Caco-2 (cell line): ENCODE measurements at regions not wholly inside any gene's neighbourhood (a gene's known extent, or its start where the extent isn't known, plus 50 kb on each side); places are given as distances from the start of the nearest gene placed in this dataset.
"Not testable (repeated sequence)": the region's sequence is repeated elsewhere in the genome, so short reads cannot be mapped to it uniquely, and the experiment has no call there.

Experiments
- BruUV-seq: library from RNA; stranded (reverse); fragments of 400-500 nt; replicated peaks from 2 replicates; lab custom pipeline; 2021; lab: Mats Ljungman, UMichigan
- CTCF ChIA-PET: fragments of 300-600 bp; sonication (Branson Sonifier 250); formaldehyde crosslinking; loops from one replicate; lab custom pipeline; 2022; ENCODE audit warnings: antibody characterized with exemption; lab: Charles Lee
- POLR2A ChIA-PET: fragments of 300-600 bp; sonication (Branson Sonifier 250); formaldehyde crosslinking; loops from one replicate; lab custom pipeline; 2022; ENCODE audit warnings: antibody characterized with exemption; lab: Charles Lee
- DNase-seq, 2 experiments: peaks; one replicate each; pipeline versions ENCODE4 v3.0.0 to v3.0.0-alpha.2; 2020 to 2022
- H3K27me3 ChIP-seq: replicated peaks from 2 replicates; pipeline ENCODE4 v1.6.0; 2011; ENCODE audit warnings: low read length; ENCODE audit not compliant: control insufficient read depth, insufficient read depth
- H3K36me3 ChIP-seq: 2 replicates; pipeline ENCODE4 v1.5.1; 2011; ENCODE audit warnings: low read length; ENCODE audit not compliant: control insufficient read depth, insufficient read depth
- H3K4me1 ChIP-seq: fragments of 250-450 bp; sonication (Bioruptor Pico); 2 replicates; pipeline ENCODE4 v1.5.1; 2020; ENCODE audit warnings: mild to moderate bottlenecking
- H3K4me3 ChIP-seq: 2 replicates; pipeline ENCODE4 v1.5.1; 2011; ENCODE audit warnings: low read depth, mild to moderate bottlenecking, control low read depth, low read length
- H3K9me3 ChIP-seq: fragments of 250-450 bp; sonication (Bioruptor Pico); 2 replicates; pipeline ENCODE4 v1.5.1; 2020; ENCODE audit warnings: mild to moderate bottlenecking, moderate library complexity
- H3K27ac Mint-ChIP-seq: one replicate; pipeline ENCODE4 v1.8.0; 2022; ENCODE audit warnings: mixed read lengths; ENCODE audit not compliant: unreplicated experiment
- H3K27me3 Mint-ChIP-seq: one replicate; pipeline ENCODE4 v1.8.0; 2022; ENCODE audit warnings: mixed read lengths; ENCODE audit not compliant: insufficient read depth, unreplicated experiment
- H3K36me3 Mint-ChIP-seq: one replicate; pipeline ENCODE4 v1.8.0; 2022; ENCODE audit warnings: mild to moderate bottlenecking, mixed read lengths; ENCODE audit not compliant: insufficient read depth, unreplicated experiment
- H3K4me1 Mint-ChIP-seq: one replicate; pipeline ENCODE4 v1.8.0; 2022; ENCODE audit warnings: low read depth, mixed read lengths; ENCODE audit not compliant: unreplicated experiment
- H3K4me3 Mint-ChIP-seq: one replicate; pipeline ENCODE4 v1.8.0; 2022; ENCODE audit warnings: mild to moderate bottlenecking, moderate library complexity, mixed read lengths; ENCODE audit not compliant: unreplicated experiment
- H3K9me3 Mint-ChIP-seq: one replicate; pipeline ENCODE4 v1.8.0; 2022; ENCODE audit warnings: mixed read lengths; ENCODE audit not compliant: unreplicated experiment
- CTCF ChIP-seq, 2 experiments: fragments of 200-600 bp in 1 of 2; IDR thresholded peaks; 1 replicate in 1 of 2; 2 replicates in 1 of 2; pipeline versions ENCODE4 v1.5.1 to v1.8.0; 2011 to 2022; ENCODE audit warnings: antibody characterized with exemption in 1 of 2, control low read depth in 1 of 2, inconsistent platforms in 1 of 2, low read depth in 1 of 2, low read length in 1 of 2, mild to moderate bottlenecking in 1 of 2, moderate library complexity in 1 of 2; ENCODE audit not compliant: insufficient read depth in 1 of 2, severe bottlenecking in 1 of 2, unreplicated experiment in 1 of 2
- intact Hi-C: fragments of 100-400 bp; cut with micrococcal nuclease; formaldehyde crosslinking; loops from one replicate; pipeline ENCODE4 v1.10.0; 2022; ENCODE audit not compliant: unreplicated experiment

- POLR2A ChIA-PET, H3K27me3 ChIP-seq, intact Hi-C loops, H3K36me3 Mint-ChIP-seq, H3K9me3 ChIP-seq, CTCF ChIA-PET, BruUV-seq, H3K36me3 ChIP-seq, H3K9me3 Mint-ChIP-seq, H3K27me3 Mint-ChIP-seq: not testable (repeated sequence)
- H3K4me1 ChIP-seq, result peaks cover 12% of the 10 kb centered on the region; the same call in 1 of the 2 replicates
- H3K4me1 Mint-ChIP-seq, result peaks cover 13% of the 10 kb centered on the region
- H3K4me3 ChIP-seq, result peak overlapping the region; percentile 30
- TF ChIP-seq CTCF (IDR thresholded peaks at IDR 0.05; ENCODE audit: insufficient read depth in 1 of 2, low read depth in 1 of 2, low read length in 1 of 2, severe bottlenecking in 1 of 2, unreplicated experiment in 1 of 2), result peak; percentile 31 to 60
- H3K4me3 Mint-ChIP-seq, result peak overlapping the region; percentile 67
- H3K27ac Mint-ChIP-seq, result peak overlapping the region; percentile 22
- peak; percentile 35 to 50 for DNase-seq
Observed at GRCh38 chr16:29114989-29115801, 130.3 kb downstream of the LAT start.

- no peaks in the 10 kb centered on the region for H3K27me3 Mint-ChIP-seq
- H3K36me3 Mint-ChIP-seq, result peaks cover 6% of the 10 kb centered on the region
- peak overlapping the region; percentile 67 for H3K4me3 Mint-ChIP-seq
- DNase-seq, result peak; percentile 54 to 55
- Histone ChIP-seq H3K4me3 (peak overlapping the region; percentile 30; the same call in 1 of the 2 replicates), H3K9me3 (no peaks in the 10 kb centered on the region), H3K4me1 (peaks cover 12% of the 10 kb centered on the region; the same call in 1 of the 2 replicates), H3K36me3 (no peaks in the 10 kb centered on the region), H3K27me3 (no peaks in the 10 kb centered on the region)
- BruUV-seq, result no TSS peak
- H3K4me1 Mint-ChIP-seq, result peaks cover 13% of the 10 kb centered on the region
- TF ChIP-seq CTCF (IDR thresholded peaks at IDR 0.05; ENCODE audit: insufficient read depth in 1 of 2, low read depth in 1 of 2, low read length in 1 of 2, severe bottlenecking in 1 of 2, unreplicated experiment in 1 of 2), result no peak
- peak overlapping the region; percentile 22 for H3K27ac Mint-ChIP-seq
- intact Hi-C loops, result no loop called here
- H3K9me3 Mint-ChIP-seq, result no peaks in the 10 kb centered on the region
- CTCF ChIA-PET, result no interaction called here
- POLR2A ChIA-PET, result no interaction called here
Observed at GRCh38 chr16:29114574-29114973, 129.7 kb downstream of the LAT start.

DNA sequence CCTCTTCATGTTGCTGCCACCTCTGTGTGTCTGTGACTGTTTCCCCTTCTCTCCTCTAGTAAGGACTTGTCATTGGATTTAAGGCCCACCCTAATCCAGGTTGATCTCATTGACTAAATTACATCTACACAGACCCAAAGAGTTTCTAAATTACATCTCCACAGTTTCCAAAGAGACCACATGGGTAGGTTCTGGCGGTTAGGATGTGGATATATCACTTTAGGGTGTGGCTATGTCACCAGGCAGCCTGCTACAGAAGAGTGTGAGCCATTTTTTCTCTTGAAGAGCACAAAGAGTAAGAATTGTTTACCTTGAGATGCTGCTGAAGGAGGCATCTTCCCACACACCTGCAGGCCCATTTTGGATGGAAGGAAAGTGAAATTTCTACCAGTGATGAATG, 128.6 kb downstream of the LAT start:
- POLR2A ChIA-PET, H3K4me3 Mint-ChIP-seq, BruUV-seq, H3K27me3 Mint-ChIP-seq, H3K4me3 ChIP-seq, intact Hi-C loops, H3K27ac Mint-ChIP-seq, H3K36me3 ChIP-seq, DNase-seq, CTCF ChIA-PET, H3K27me3 ChIP-seq, H3K9me3 Mint-ChIP-seq, H3K36me3 Mint-ChIP-seq, H3K9me3 ChIP-seq: not testable (repeated sequence)
- H3K4me1 ChIP-seq, result peaks cover 12% of the 10 kb centered on the region; the same call in 1 of the 2 replicates
- H3K4me1 Mint-ChIP-seq, result peaks cover 13% of the 10 kb centered on the region
